Transverse colon (tissue), 4 donors: ENCODE measurements at regions not wholly inside any gene's neighbourhood (a gene's known extent, or its start where the extent isn't known, plus 50 kb on each side); places are given as distances from the start of the nearest gene placed in this dataset.

Experiments
- CTCF ChIP-seq, 5 experiments: fragments of 200-600 bp in 3 of 5; fragments of 450-650 bp in 2 of 5; sonication (generic) in 3 of 5; IDR thresholded peaks; 1 replicate in 2 of 5; 2 replicates in 3 of 5; pipeline ENCODE4 v1.5.1; 2016 to 2017; ENCODE audit warnings: antibody characterized with exemption in 5 of 5, inconsistent platforms in 3 of 5, mild to moderate bottlenecking in 2 of 5, moderate library complexity in 1 of 5
- POLR2A ChIP-seq: fragments of 450-650 bp; IDR thresholded peaks from one replicate; pipeline ENCODE4 v1.6.1; 2016; ENCODE audit warnings: antibody characterized with exemption, mild to moderate bottlenecking, moderate library complexity
- POLR2AphosphoS5 ChIP-seq, 3 donors: sonication (generic); formaldehyde crosslinking; IDR thresholded peaks; one replicate each; pipeline ENCODE4 v1.6.1; 2016; ENCODE audit warnings: antibody characterized with exemption in 3 of 3

GRCh38 chr10:36602374-36602773 is 523.0 kb upstream of the ANKRD30A start:
- TF ChIP-seq CTCF (IDR thresholded peaks at IDR 0.05) (no peak), POLR2A (no peak), POLR2AphosphoS5 (IDR thresholded peaks at IDR 0.05) (no peak)
